RWPE2 (cell line): ENCODE measurements at regions not wholly inside any gene's neighbourhood (a gene's known extent, or its start where the extent isn't known, plus 50 kb on each side); places are given as distances from the start of the nearest gene placed in this dataset.

ENCODE experiments used
- ATAC-seq: fragments of 200-7000 bp; cut with Tn5 transposase; 3 replicates; pipeline ENCODE4 v1.9.1; 2021; ENCODE audit warnings: low read depth
- DNase-seq: peaks from one replicate; pipeline ENCODE4 v3.0.0-alpha.2; 2020; ENCODE audit warnings: low spot score
- H3K27ac ChIP-seq: fragments of 450-650 bp; 2 replicates; pipeline ENCODE4 v1.5.1; 2017; ENCODE audit warnings: mild to moderate bottlenecking; ENCODE audit not compliant: poor library complexity, severe bottlenecking
- H3K27me3 ChIP-seq: fragments of 250-450 bp; sonication (Bioruptor Pico); 2 replicates; pipeline ENCODE4 v1.5.1; 2021; ENCODE audit warnings: mild to moderate bottlenecking, moderate library complexity; ENCODE audit not compliant: insufficient read depth, poor library complexity, severe bottlenecking
- H3K36me3 ChIP-seq: fragments of 250-450 bp; sonication (Bioruptor Pico); 2 replicates; pipeline ENCODE4 v1.5.1; 2020; ENCODE audit warnings: low read depth, mild to moderate bottlenecking, moderate library complexity
- H3K4me1 ChIP-seq: fragments of 250-450 bp; sonication (Bioruptor Pico); 2 replicates; pipeline ENCODE4 v1.5.1; 2021; ENCODE audit warnings: mild to moderate bottlenecking, moderate library complexity; ENCODE audit not compliant: insufficient read depth, poor library complexity, severe bottlenecking
- H3K4me3 ChIP-seq: fragments of 250-450 bp; sonication (Bioruptor Pico); 2 replicates; pipeline ENCODE4 v1.5.1; 2021; ENCODE audit warnings: mild to moderate bottlenecking, moderate library complexity; ENCODE audit not compliant: severe bottlenecking
- H3K9me3 ChIP-seq: fragments of 250-450 bp; sonication (Bioruptor Pico); 2 replicates; pipeline ENCODE4 v1.5.1; 2021; ENCODE audit warnings: mild to moderate bottlenecking, moderate library complexity; ENCODE audit not compliant: severe bottlenecking
- TF ChIP-seq, protein P1 (sequence below): fragments of 450-650 bp; IDR thresholded peaks from one replicate; pipeline ENCODE4 v1.5.1; 2017; ENCODE audit warnings: mild to moderate bottlenecking, moderate library complexity; ENCODE audit not compliant: poor library complexity, severe bottlenecking

DNA sequence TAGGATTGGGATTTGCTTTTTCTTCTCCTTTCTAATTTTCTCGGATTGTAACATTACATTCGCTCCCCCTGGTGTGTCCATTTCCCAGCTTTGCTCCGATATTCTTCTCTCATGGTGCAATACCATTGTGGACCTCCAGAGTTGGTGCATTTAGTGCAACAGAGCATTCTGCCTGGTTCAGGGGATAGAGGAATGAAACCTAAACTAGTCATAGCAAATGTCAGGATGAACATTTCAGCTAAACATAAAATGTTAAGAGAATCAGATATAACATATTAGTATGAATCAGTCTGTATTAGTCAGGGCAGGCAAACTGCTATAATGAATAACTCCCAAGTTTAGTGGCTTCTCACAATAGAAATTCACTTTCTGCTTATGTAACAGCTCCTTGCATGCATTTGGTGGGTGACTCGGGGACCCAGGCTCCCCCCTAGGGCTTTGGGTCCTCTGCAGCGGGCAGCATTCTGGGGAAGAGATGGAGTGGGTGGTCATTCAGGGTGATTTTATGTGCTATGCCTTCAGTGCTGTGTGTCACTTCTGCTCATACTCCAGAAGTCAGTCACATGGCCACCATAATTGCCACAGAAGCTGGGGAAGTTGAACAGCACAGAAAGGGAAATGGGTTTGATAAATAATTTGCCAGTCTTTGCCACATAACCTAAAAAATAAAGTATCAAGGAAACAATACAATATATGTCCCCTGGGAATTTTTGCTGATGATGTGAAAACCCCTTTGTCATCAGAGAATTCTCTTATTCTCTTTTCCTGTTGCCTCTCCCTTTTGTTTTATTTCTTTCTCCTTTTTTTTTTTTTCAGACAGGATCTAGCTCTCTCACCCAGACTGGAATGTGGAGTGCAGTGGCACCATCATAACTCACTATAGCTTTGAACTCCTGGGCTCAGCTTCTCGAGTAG, 111.0 kb downstream of the HSPH1 start:
- Histone ChIP-seq H3K4me1 (peaks cover 11% of the 10 kb centered on the region), H3K36me3 (no peaks in the 10 kb centered on the region), H3K27me3 (no peaks in the 10 kb centered on the region), H3K9me3 (no peaks in the 10 kb centered on the region), H3K4me3 (no peak overlapping the region), H3K27ac (no peak overlapping the region)
- DNase-seq: no peak
- TF ChIP-seq, protein P1, sequence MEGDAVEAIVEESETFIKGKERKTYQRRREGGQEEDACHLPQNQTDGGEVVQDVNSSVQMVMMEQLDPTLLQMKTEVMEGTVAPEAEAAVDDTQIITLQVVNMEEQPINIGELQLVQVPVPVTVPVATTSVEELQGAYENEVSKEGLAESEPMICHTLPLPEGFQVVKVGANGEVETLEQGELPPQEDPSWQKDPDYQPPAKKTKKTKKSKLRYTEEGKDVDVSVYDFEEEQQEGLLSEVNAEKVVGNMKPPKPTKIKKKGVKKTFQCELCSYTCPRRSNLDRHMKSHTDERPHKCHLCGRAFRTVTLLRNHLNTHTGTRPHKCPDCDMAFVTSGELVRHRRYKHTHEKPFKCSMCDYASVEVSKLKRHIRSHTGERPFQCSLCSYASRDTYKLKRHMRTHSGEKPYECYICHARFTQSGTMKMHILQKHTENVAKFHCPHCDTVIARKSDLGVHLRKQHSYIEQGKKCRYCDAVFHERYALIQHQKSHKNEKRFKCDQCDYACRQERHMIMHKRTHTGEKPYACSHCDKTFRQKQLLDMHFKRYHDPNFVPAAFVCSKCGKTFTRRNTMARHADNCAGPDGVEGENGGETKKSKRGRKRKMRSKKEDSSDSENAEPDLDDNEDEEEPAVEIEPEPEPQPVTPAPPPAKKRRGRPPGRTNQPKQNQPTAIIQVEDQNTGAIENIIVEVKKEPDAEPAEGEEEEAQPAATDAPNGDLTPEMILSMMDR: no peak
- ATAC-seq: no peak

DNA sequence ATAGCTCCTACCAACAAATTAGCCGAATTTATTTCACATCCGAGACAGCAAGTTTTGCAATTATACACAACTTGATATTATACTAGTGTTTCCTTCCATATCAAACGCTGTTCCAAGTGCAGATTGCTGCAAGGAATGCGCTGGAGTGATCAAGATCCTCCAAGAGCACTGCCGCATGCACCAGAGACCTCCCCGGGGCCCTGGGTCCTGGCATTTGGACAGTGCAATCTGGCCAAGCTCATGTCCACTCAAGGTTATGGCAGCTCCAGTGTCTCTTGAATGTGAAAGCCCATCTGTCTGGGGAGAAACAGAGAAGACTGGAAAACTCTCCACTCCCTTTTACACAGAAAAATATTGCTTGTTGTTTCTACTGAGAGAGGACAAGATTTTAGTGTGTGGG, 111.9 kb downstream of the HSPH1 start:
- DNase-seq (no peak), ATAC-seq (no peak)
- TF ChIP-seq, protein P1: no peak
- no peak overlapping the region for H3K4me3 ChIP-seq
- no peaks in the 10 kb centered on the region for H3K9me3 ChIP-seq
- no peak overlapping the region for H3K27ac ChIP-seq
- H3K4me1 ChIP-seq: peaks cover 20% of the 10 kb centered on the region
- H3K36me3 ChIP-seq: no peaks in the 10 kb centered on the region
- no peaks in the 10 kb centered on the region for H3K27me3 ChIP-seq

- TF ChIP-seq, protein P1: no peak
- Histone ChIP-seq H3K36me3 (no peaks in the 10 kb centered on the region), H3K9me3 (no peaks in the 10 kb centered on the region), H3K4me3 (no peak overlapping the region), H3K4me1 (peaks cover 25% of the 10 kb centered on the region), H3K27me3 (no peaks in the 10 kb centered on the region), H3K27ac (no peak overlapping the region)
- no peak for ATAC-seq
- DNase-seq: no peak
These were observed 112.6 kb downstream of the HSPH1 start for GRCh38 chr13:31049083-31049482.

- DNase-seq (no peak), ATAC-seq (no peak)
- H3K27me3 ChIP-seq: no peaks in the 10 kb centered on the region
- H3K4me3 ChIP-seq: no peak overlapping the region
- peaks cover 25% of the 10 kb centered on the region for H3K4me1 ChIP-seq
- no peaks in the 10 kb centered on the region for H3K36me3 ChIP-seq
- no peak overlapping the region for H3K27ac ChIP-seq
- no peaks in the 10 kb centered on the region for H3K9me3 ChIP-seq
- TF ChIP-seq, protein P1: no peak
These were observed 113.2 kb downstream of the HSPH1 start for GRCh38 chr13:31048521-31048920.

DNA sequence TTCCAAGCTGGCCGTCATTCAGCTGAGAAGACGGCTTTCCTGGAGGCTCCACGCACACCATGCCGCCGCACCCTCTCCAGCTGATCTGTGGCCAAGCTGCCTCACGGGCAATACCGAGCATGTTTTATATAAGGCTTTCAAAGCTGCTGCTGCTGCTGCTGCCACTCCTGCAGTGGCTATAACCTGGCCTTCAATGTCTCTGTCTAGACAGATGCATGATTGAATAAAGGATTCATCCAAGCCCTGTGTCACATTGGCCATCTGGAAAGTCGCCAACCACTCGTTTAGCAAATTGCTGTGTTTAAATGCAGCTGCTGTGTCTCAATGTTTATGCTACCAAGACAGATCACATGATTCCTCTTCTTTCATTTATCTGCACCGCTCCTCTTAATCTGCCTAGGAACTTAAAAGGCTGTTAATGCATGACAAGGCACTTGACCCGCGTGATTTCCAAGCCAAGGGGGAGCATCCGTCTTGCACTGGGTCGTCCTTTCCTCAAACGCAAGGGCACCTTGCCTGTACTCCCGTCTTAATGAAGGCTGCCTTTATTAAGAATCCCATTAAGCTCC, 114.3 kb downstream of the TEX26 start:
- H3K4me1 ChIP-seq: peaks cover 25% of the 10 kb centered on the region
- H3K36me3 ChIP-seq: no peaks in the 10 kb centered on the region
- no peak overlapping the region for H3K4me3 ChIP-seq
- no peak for DNase-seq
- ATAC-seq: no peak
- TF ChIP-seq, protein P1: no peak
- peak overlapping the region; percentile 96 for H3K27ac ChIP-seq
- H3K27me3 ChIP-seq: no peaks in the 10 kb centered on the region
- H3K9me3 ChIP-seq: no peaks in the 10 kb centered on the region
